SK-N-SH treated with all-trans-retinoic acid at 6 μM for 48 hours (cell line): ENCODE measurements at regions not wholly inside any gene's neighbourhood (a gene's known extent, or its start where the extent isn't known, plus 50 kb on each side); places are given as distances from the start of the nearest gene placed in this dataset.
"Not testable (repeated sequence)": the region's sequence is repeated elsewhere in the genome, so short reads cannot be mapped to it uniquely, and the experiment has no call there.

Experiments
- ARNTL ChIP-seq: fragments of 450-650 bp; formaldehyde crosslinking; IDR thresholded peaks from 2 replicates; pipeline ENCODE4 v1.5.0; 2020; ENCODE audit warnings: low read depth, mild to moderate bottlenecking, moderate library complexity, borderline replicate concordance
- CREB5 ChIP-seq: fragments of 250-450 bp; sonication (Bioruptor Pico); IDR thresholded peaks from 2 replicates; pipeline ENCODE4 v1.5.1; 2020; ENCODE audit warnings: low read depth, mild to moderate bottlenecking, moderate library complexity
- GLIS3 ChIP-seq: fragments of 250-450 bp; sonication (Bioruptor Pico); IDR thresholded peaks from 2 replicates; pipeline ENCODE4 v1.5.0; 2020; ENCODE audit warnings: mild to moderate bottlenecking, moderate library complexity
- OSR1 ChIP-seq: fragments of 250-450 bp; sonication (Bioruptor Pico); IDR thresholded peaks from 2 replicates; pipeline ENCODE4 v1.8.0; 2022; ENCODE audit warnings: moderate library complexity, mild to moderate bottlenecking, inconsistent platforms
- PATZ1 ChIP-seq: fragments of 250-450 bp; sonication (Bioruptor Pico); IDR thresholded peaks from 2 replicates; pipeline ENCODE4 v1.8.0; 2020; ENCODE audit warnings: mild to moderate bottlenecking, moderate library complexity, borderline replicate concordance
- PPARA ChIP-seq: fragments of 250-450 bp; sonication (Bioruptor Pico); IDR thresholded peaks from 2 replicates; pipeline ENCODE4 v1.5.0; 2020; ENCODE audit warnings: mild to moderate bottlenecking, borderline replicate concordance
- TCF4 ChIP-seq: fragments of 250-450 bp; sonication (Bioruptor Pico); IDR thresholded peaks from 2 replicates; pipeline ENCODE4 v1.8.0; 2021; ENCODE audit warnings: mild to moderate bottlenecking, moderate library complexity, borderline replicate concordance
- ZC3H10 ChIP-seq: fragments of 250-450 bp; sonication (Bioruptor Pico); IDR thresholded peaks from 2 replicates; pipeline ENCODE4 v1.5.1; 2021; ENCODE audit warnings: mild to moderate bottlenecking, moderate library complexity
- ZFP3 ChIP-seq: fragments of 250-450 bp; sonication (Bioruptor Pico); IDR thresholded peaks from 2 replicates; pipeline ENCODE4 v1.5.0; 2020; ENCODE audit warnings: mild to moderate bottlenecking, moderate library complexity
- ZFP30 ChIP-seq: fragments of 450-650 bp; formaldehyde crosslinking; IDR thresholded peaks from 2 replicates; pipeline ENCODE4 v1.5.0; 2022; ENCODE audit warnings: mild to moderate bottlenecking, moderate library complexity
- TF ChIP-seq, protein P1 (sequence below): fragments of 250-450 bp; sonication (Bioruptor Pico); IDR thresholded peaks from 2 replicates; pipeline ENCODE4 v1.5.0; 2020; ENCODE audit warnings: mild to moderate bottlenecking, moderate library complexity

GRCh38 chr11:67759321-67759720 is 84.9 kb upstream of the ALDH3B2 start:
- not testable (repeated sequence) for TF ChIP-seq CREB5 (CRISPR knock-in tag); ARNTL (CRISPR knock-in tag); PATZ1 (CRISPR knock-in tag); GLIS3 (CRISPR knock-in tag); ZC3H10 (CRISPR knock-in tag); PPARA (CRISPR knock-in tag); OSR1 (CRISPR knock-in tag); ZFP30 (CRISPR knock-in tag); TCF4 (CRISPR knock-in tag); ZFP3
- TF ChIP-seq, protein P1, sequence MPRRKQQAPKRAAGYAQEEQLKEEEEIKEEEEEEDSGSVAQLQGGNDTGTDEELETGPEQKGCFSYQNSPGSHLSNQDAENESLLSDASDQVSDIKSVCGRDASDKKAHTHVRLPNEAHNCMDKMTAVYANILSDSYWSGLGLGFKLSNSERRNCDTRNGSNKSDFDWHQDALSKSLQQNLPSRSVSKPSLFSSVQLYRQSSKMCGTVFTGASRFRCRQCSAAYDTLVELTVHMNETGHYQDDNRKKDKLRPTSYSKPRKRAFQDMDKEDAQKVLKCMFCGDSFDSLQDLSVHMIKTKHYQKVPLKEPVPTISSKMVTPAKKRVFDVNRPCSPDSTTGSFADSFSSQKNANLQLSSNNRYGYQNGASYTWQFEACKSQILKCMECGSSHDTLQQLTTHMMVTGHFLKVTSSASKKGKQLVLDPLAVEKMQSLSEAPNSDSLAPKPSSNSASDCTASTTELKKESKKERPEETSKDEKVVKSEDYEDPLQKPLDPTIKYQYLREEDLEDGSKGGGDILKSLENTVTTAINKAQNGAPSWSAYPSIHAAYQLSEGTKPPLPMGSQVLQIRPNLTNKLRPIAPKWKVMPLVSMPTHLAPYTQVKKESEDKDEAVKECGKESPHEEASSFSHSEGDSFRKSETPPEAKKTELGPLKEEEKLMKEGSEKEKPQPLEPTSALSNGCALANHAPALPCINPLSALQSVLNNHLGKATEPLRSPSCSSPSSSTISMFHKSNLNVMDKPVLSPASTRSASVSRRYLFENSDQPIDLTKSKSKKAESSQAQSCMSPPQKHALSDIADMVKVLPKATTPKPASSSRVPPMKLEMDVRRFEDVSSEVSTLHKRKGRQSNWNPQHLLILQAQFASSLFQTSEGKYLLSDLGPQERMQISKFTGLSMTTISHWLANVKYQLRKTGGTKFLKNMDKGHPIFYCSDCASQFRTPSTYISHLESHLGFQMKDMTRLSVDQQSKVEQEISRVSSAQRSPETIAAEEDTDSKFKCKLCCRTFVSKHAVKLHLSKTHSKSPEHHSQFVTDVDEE (CRISPR knock-in tag), result not testable (repeated sequence)
